SK-MEL-5 (cell line): ENCODE measurements at regions not wholly inside any gene's neighbourhood (a gene's known extent, or its start where the extent isn't known, plus 50 kb on each side); places are given as distances from the start of the nearest gene placed in this dataset.
A peak's percentile ranks its signal among the peaks of the same experiment; 100 is the strongest.
"Not testable (repeated sequence)": the region's sequence is repeated elsewhere in the genome, so short reads cannot be mapped to it uniquely, and the experiment has no call there.

ENCODE experiments used
- DNase-seq: peaks from one replicate; pipeline ENCODE4 v3.0.0-alpha.2; 2016; ENCODE audit warnings: low read depth, low spot score
- in situ Hi-C: cut with HindIII; loops from 2 replicates; pipeline ENCODE4 v1.10.0; 2016; ENCODE audit warnings: low sequenced_read_pairs, high pct_unique_total_duplicates, low pct_unique_long_range_greater_than_20kb

- in situ Hi-C loops, result no loop called here
- no peak for DNase-seq
These were observed 98.9 kb upstream of the MAPRE2 start for GRCh38 chr18:34942276-34942675.

DNA sequence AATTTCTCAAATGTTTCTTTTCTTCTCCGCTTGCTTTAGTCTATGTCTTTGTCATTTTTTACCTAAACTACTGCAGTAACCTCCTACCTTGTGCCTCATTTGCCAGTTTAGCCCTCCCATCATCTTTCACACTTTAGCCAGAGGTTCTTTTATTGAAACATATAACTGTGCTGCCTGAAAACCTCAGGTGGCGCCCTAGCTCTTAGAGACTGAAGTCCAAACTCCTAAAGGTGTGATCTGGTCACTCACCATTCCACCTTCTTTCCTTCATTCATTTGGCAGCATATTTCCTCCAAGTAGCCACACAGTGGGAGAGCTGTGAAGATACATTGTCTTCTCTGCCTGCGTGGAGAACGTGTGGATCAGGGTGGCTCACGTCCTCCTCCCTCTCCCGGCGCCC, 98.2 kb upstream of the MAPRE2 start:
- in situ Hi-C loops, result no loop called here
- DNase-seq, result no peak

- DNase-seq, result no peak
- in situ Hi-C loops, result no loop called here
These were observed 97.6 kb upstream of the MAPRE2 start for GRCh38 chr18:34943587-34943986.

- in situ Hi-C loops, result no loop called here
- DNase-seq, result peak; percentile 39
These were observed 93.5 kb upstream of the MAPRE2 start for GRCh38 chr18:34947711-34948125.

GRCh38 chr18:34951625-34952379, 89.4 kb upstream of the MAPRE2 start:
- DNase-seq, result no peak
- in situ Hi-C loops, result no loop called here

GRCh38 chr18:34953212-34953611, 88.0 kb upstream of the MAPRE2 start:
- DNase-seq, result no peak
- in situ Hi-C loops, result no loop called here

GRCh38 chr18:34955494-34955893, 85.7 kb upstream of the MAPRE2 start:
- in situ Hi-C loops, DNase-seq: not testable (repeated sequence)

GRCh38 chr18:34956663-34957062, 84.5 kb upstream of the MAPRE2 start:
- no peak for DNase-seq
- in situ Hi-C loops, result no loop called here

DNA sequence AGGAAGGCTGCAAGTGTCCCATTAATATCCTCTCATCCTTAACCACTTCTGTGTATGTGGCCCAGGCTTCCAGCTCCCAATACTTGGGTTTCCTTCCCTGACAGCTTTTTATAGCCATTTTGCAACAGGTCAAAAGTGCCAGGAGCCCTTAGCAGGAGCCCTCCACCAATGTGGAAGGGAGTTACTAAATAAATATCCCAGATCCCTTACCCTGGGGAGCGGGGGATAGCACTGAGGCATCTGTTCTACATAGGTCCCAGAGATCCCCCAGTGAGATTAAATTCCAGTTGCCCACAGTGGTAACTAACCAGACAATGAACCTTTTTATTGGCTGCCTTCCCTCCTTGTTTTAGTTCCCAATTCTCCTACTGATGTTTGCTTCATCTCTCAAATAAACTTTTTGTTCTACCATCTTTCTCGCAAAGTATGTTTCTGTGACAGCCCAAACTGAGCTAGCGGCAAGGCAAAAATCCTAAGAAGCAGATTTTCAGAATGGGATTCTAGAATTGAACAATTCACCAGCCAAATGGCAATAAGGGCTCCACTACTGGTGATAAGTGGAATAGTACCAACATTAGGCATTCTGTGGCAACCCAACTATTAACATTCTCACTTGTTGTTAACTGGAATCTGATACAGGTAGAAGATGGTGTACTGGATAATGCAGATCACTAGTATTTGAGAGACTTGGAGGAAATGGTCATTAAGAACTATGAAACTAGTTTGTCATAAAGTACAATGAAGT, 83.9 kb upstream of the MAPRE2 start:
- peak; percentile 59 for DNase-seq
- in situ Hi-C loops, result no loop called here

DNA sequence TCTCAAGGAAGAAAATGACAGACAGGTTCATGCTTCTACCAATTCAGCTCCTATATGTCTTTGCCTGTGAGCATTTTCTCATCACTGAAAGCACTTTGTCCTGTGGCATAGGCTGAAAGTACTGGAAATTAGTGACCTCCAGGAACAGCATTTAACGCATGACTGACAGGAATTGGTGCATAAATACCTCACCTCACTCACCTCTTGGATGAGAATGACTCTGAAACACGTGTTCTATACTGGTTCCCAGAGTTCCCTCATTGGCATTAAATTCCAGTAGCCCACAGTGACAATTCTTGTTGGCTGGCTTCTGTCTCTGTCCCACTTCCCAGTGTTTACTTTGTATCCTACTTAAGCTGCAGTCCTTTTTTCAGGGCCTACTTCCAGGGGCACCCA, 83.4 kb upstream of the MAPRE2 start:
- in situ Hi-C loops, result no loop called here

DNA sequence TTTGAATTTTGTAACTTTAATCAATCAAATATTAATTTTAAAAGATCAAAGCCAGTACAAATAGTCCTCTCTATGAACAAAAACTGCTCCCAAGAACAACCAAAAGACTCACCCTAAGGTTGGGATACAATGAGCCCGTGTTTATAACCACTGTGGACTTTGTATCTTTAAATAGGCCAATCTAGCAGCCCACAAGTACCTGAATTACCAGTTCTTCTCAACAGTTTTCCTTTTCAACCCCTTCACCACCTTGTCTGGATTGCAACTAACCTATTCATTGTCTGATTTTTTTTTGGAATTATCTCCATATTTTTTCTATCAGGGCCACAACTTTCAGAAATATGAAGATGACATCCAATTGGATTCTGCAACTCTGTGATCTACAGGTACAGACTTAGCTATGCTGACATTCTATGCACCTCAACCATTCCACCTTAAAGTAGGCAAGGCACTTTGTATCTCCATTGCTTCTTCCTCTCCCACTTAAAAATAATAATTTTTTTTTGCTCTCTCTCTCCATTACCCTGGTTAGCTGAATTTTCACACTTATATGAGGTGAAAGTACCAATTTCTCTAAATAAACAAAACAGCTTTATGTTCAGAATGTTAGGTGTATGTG, 81.9 kb upstream of the MAPRE2 start:
- in situ Hi-C loops, result no loop called here
- no peak for DNase-seq

More for the DNA sequence above, 83.4 kb upstream of the MAPRE2 start:
- DNase-seq, result no peak

- no peak for DNase-seq
- in situ Hi-C loops, result no loop called here
These were observed 81.2 kb upstream of the MAPRE2 start for GRCh38 chr18:34959989-34960388.

DNA sequence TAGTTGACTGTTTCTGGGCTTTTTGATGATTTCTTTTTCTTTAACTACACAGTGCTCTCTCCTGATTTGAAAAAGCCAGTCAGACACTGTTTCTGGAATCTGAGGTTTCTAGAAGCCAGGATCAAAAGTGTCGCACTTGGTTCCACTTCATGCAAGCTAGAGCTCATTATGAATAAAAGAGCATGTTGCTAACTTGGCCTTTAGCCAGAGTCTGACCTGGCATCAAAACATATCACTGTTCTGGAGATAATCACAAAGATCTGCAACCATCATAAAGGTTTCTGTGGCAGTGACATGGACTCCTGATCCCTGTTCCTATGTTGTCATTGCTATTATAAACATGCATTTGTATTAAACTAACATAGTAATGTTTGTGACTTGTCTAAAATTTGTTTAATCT, 76.1 kb upstream of the MAPRE2 start:
- in situ Hi-C loops, result no loop called here
- peak; percentile 2 for DNase-seq

GRCh38 chr18:34965566-34965965, 75.6 kb upstream of the MAPRE2 start:
- in situ Hi-C loops, result no loop called here
- peak; percentile 40 for DNase-seq

- in situ Hi-C loops, result no loop called here
- DNase-seq, result no peak
These were observed 71.1 kb upstream of the MAPRE2 start for GRCh38 chr18:34970106-34970505.

DNA sequence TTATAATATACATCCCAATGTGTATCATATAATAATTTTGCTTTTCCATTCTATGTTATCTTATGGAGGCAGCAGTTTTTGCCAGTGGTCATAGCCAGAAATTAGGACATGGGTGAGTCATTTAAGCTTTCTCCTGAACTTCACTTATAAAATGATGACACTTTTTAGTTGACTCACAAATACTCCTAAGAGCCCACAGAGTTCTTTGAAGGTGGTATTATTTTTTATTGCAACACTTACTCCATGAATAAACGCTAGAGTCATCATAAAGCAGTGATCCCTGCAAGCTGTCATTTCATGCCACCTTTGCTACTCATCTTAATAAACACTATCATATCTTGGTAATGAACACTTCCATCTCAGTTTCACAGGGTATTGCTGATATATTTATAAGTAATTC, 69.9 kb upstream of the MAPRE2 start:
- in situ Hi-C loops, result no loop called here

DNA sequence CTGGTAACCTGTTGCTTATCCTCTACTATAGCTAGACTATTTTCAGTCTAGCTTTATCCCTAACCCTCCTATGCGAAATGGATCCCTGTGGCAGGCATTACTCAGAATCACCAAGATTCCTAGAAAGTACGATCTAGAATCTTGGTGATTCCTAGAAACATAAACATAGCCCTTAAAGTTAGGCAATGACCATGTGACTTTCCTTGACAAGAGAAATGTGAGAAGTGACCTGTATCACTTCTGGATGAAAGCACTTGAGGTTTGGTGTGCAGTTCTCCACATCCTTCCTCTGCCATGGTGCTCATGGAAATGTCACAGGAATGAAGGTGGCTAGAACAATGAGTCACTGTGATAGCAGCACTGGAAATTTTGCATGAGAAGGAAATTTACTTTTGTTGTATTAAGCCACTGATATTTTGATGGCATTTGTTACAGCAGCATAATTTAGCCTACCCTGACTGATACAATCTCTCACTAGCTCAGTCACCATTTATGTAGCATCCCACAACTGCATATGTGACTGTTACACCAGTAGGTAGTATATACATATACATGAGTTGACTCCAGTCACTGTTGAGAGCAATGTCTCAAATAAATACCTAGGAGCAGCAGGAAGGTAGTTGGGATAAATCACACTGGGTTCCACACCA, 68.3 kb upstream of the MAPRE2 start:
- DNase-seq, result no peak
- in situ Hi-C loops, result no loop called here

More for the DNA sequence above, 69.9 kb upstream of the MAPRE2 start:
- no peak for DNase-seq

GRCh38 chr18:34976123-34976522, 65.1 kb upstream of the MAPRE2 start:
- in situ Hi-C loops, result no loop called here
- no peak for DNase-seq
